C4-2B (cell line): ENCODE measurements at regions not wholly inside any gene's neighbourhood (a gene's known extent, or its start where the extent isn't known, plus 50 kb on each side); places are given as distances from the start of the nearest gene placed in this dataset.

Experiments
- CTCF ChIP-seq: fragments of 450-650 bp; conservative IDR thresholded peaks from 2 replicates; pipeline ENCODE4 v1.5.1; 2017; ENCODE audit warnings: mild to moderate bottlenecking
- ZFX ChIP-seq: fragments of 450-650 bp; IDR thresholded peaks from 2 replicates; pipeline ENCODE4 v1.6.1; 2017

DNA sequence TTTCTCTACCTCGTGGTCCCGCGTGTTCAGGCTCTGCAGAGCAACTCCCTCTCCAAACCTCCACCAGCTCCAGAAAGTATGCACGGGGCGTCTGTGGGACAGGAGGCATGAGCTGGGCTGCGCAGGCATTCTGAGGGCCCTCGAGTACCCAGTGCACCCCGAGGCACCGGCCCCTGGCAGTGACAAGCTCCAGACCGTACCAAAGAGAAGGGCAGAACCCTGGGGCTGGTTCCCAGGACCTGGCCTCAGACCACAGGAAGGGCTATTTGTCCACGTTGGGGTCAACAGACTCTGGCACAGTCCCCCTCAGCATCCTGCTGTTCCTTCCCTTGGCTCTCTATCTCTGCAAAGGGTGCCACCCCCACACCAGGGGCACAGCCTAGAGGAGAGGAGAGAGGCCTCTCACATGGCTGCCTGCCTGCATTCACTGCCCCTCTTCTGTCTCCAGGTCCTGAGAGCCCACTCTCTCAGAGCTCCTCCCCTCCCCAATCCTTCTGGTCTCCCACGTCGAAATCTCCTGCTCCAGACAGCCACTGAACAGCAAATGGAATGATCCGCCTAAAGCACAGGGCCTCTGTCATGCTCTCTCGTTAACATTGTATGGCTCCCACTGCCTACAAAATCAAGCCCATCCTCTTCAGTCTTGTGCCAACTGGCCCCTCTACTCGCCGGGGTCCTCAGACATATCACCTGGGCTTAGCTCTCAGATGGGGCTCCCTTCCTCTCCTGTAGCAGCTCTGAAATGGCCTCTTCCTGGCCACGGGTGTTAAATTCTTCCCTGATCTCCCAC, 96.3 kb downstream of the OAT start:
- TF ChIP-seq CTCF (no peak), ZFX (no peak)
